Globus pallidus (tissue), 1 donor: ENCODE measurements at regions not wholly inside any gene's neighbourhood (a gene's known extent, or its start where the extent isn't known, plus 50 kb on each side); places are given as distances from the start of the nearest gene placed in this dataset.

ENCODE experiments used
- DNase-seq: peaks from one replicate; pipeline ENCODE4 v3.0.0-alpha.2; 2015; ENCODE audit warnings: low spot score

GRCh38 chr1:106773206-106773605 lies 283.3 kb upstream of the PRMT6 start:
- DNase-seq: no peak

GRCh38 chr1:106780066-106780465 lies 276.4 kb upstream of the PRMT6 start:
- DNase-seq: no peak

- DNase-seq: no peak
Measured at GRCh38 chr1:106780806-106781569, 275.5 kb upstream of the PRMT6 start.

- DNase-seq: no peak
Measured at GRCh38 chr1:106785176-106785575, 271.3 kb upstream of the PRMT6 start.

GRCh38 chr1:106787520-106787919 lies 269.0 kb upstream of the PRMT6 start:
- no peak for DNase-seq

- no peak for DNase-seq
Measured at GRCh38 chr1:106789686-106790085, 266.8 kb upstream of the PRMT6 start.

- DNase-seq: no peak
Measured at GRCh38 chr1:106791041-106791440, 265.4 kb upstream of the PRMT6 start.

GRCh38 chr1:106793651-106794050 lies 262.8 kb upstream of the PRMT6 start:
- no peak for DNase-seq

GRCh38 chr1:106798991-106799390 lies 257.5 kb upstream of the PRMT6 start:
- no peak for DNase-seq

- no peak for DNase-seq
Measured at GRCh38 chr1:106802181-106802580, 254.3 kb upstream of the PRMT6 start.

- no peak for DNase-seq
Measured at GRCh38 chr1:106814418-106814817, 242.1 kb upstream of the PRMT6 start.

- DNase-seq: no peak
Measured at GRCh38 chr1:106817575-106817974, 238.9 kb upstream of the PRMT6 start.

GRCh38 chr1:106831511-106831910 lies 225.0 kb upstream of the PRMT6 start:
- no peak for DNase-seq

GRCh38 chr1:106836708-106837107 lies 219.8 kb upstream of the PRMT6 start:
- no peak for DNase-seq

- no peak for DNase-seq
Measured at GRCh38 chr1:106843518-106843917, 213.0 kb upstream of the PRMT6 start.

GRCh38 chr1:106846656-106847055 lies 209.8 kb upstream of the PRMT6 start:
- no peak for DNase-seq

- DNase-seq: no peak
Measured at GRCh38 chr1:106861110-106861509, 195.4 kb upstream of the PRMT6 start.

- DNase-seq: no peak
Measured at GRCh38 chr1:106868828-106869227, 187.6 kb upstream of the PRMT6 start.

GRCh38 chr1:106875622-106876021 lies 180.9 kb upstream of the PRMT6 start:
- no peak for DNase-seq

- peak; percentile 49 for DNase-seq
Measured at GRCh38 chr1:106876384-106876783, 180.1 kb upstream of the PRMT6 start.

GRCh38 chr1:106879538-106879937 lies 176.9 kb upstream of the PRMT6 start:
- peak; percentile 19 for DNase-seq

- DNase-seq: no peak
Measured at GRCh38 chr1:106880226-106880625, 176.2 kb upstream of the PRMT6 start.

GRCh38 chr1:106883208-106883607 lies 173.3 kb upstream of the PRMT6 start:
- no peak for DNase-seq

GRCh38 chr1:106889059-106889458 lies 167.4 kb upstream of the PRMT6 start:
- DNase-seq: no peak
